ENCODE measurements at regions not wholly inside any gene's neighbourhood (a gene's known extent, or its start where the extent isn't known, plus 50 kb on each side); places are given as distances from the start of the nearest gene placed in this dataset.
"Not testable (repeated sequence)": the region's sequence is repeated elsewhere in the genome, so short reads cannot be mapped to it uniquely, and the experiment has no call there.

- no peak overlapping the region for H3K27ac Mint-ChIP-seq
Measured at GRCh38 chr13:86909318-86909717, 761.9 kb upstream of the SLITRK5 start.

GRCh38 chr13:86914757-86915156 is 756.4 kb upstream of the SLITRK5 start:
- H3K4me3 Mint-ChIP-seq: no peak overlapping the region
- DNase-seq: no peak
- peaks cover 44% of the 10 kb centered on the region for H3K9me3 Mint-ChIP-seq
- H3K27me3 Mint-ChIP-seq (ENCODE audit: insufficient read depth): no peaks in the 10 kb centered on the region
- peaks cover 5% of the 10 kb centered on the region; the same call in 1 of the 2 replicates for H3K36me3 Mint-ChIP-seq (ENCODE audit: low read depth)
- no peak for TF ChIP-seq CTCF (IDR thresholded peaks at IDR 0.05)
- no peaks in the 10 kb centered on the region for H3K4me1 Mint-ChIP-seq (ENCODE audit: low read depth)
- no peak overlapping the region for H3K27ac Mint-ChIP-seq

More at GRCh38 chr13:86909318-86909717, 761.9 kb upstream of the SLITRK5 start:
- TF ChIP-seq CTCF (IDR thresholded peaks at IDR 0.05): no peak
- H3K9me3 Mint-ChIP-seq: peaks cover 27% of the 10 kb centered on the region
- no peaks in the 10 kb centered on the region for H3K4me1 Mint-ChIP-seq (ENCODE audit: low read depth)
- no peak overlapping the region for H3K4me3 Mint-ChIP-seq
- H3K27me3 Mint-ChIP-seq (ENCODE audit: insufficient read depth): no peaks in the 10 kb centered on the region
- H3K36me3 Mint-ChIP-seq (ENCODE audit: low read depth): no peaks in the 10 kb centered on the region; the same call in 1 of the 2 replicates
- no peak for DNase-seq

- DNase-seq; H3K4me3 Mint-ChIP-seq; H3K27ac Mint-ChIP-seq; H3K27me3 Mint-ChIP-seq (ENCODE audit: insufficient read depth); H3K36me3 Mint-ChIP-seq (ENCODE audit: low read depth); H3K4me1 Mint-ChIP-seq (ENCODE audit: low read depth): not testable (repeated sequence)
- peaks cover 42% of the 10 kb centered on the region for H3K9me3 Mint-ChIP-seq
Measured at GRCh38 chr13:86917438-86917837, 753.7 kb upstream of the SLITRK5 start.

GRCh38 chr13:86918682-86919081 is 752.5 kb upstream of the SLITRK5 start:
- TF ChIP-seq CTCF (IDR thresholded peaks at IDR 0.05): no peak
- H3K27me3 Mint-ChIP-seq (ENCODE audit: insufficient read depth): no peaks in the 10 kb centered on the region
- peaks cover 42% of the 10 kb centered on the region for H3K9me3 Mint-ChIP-seq
- no peak overlapping the region for H3K27ac Mint-ChIP-seq
- H3K36me3 Mint-ChIP-seq (ENCODE audit: low read depth): 0 out of 2 replicates have a peak, but pooled peaks cover 5% of the 10 kb centered on the region
- H3K4me1 Mint-ChIP-seq (ENCODE audit: low read depth): no peaks in the 10 kb centered on the region
- no peak overlapping the region for H3K4me3 Mint-ChIP-seq
- DNase-seq: no peak

- Mint-ChIP-seq H3K36me3 (ENCODE audit: low read depth) (peaks cover 5% of the 10 kb centered on the region; the same call in 1 of the 2 replicates), H3K27ac (no peak overlapping the region), H3K27me3 (ENCODE audit: insufficient read depth) (no peaks in the 10 kb centered on the region), H3K4me3 (no peak overlapping the region), H3K4me1 (ENCODE audit: low read depth) (no peaks in the 10 kb centered on the region), H3K9me3 (peaks cover 44% of the 10 kb centered on the region)
- TF ChIP-seq CTCF (IDR thresholded peaks at IDR 0.05): no peak
- DNase-seq: no peak
Measured at GRCh38 chr13:86920961-86921360, 750.2 kb upstream of the SLITRK5 start.

GRCh38 chr13:86922936-86923335 is 748.2 kb upstream of the SLITRK5 start:
- TF ChIP-seq CTCF (IDR thresholded peaks at IDR 0.05): no peak
- Mint-ChIP-seq H3K27ac (no peak overlapping the region), H3K27me3 (ENCODE audit: insufficient read depth) (no peaks in the 10 kb centered on the region), H3K4me3 (no peak overlapping the region), H3K9me3 (peaks cover 35% of the 10 kb centered on the region), H3K4me1 (ENCODE audit: low read depth) (no peaks in the 10 kb centered on the region), H3K36me3 (ENCODE audit: low read depth) (no peaks in the 10 kb centered on the region; the same call in 1 of the 2 replicates)
- DNase-seq: no peak

DNA sequence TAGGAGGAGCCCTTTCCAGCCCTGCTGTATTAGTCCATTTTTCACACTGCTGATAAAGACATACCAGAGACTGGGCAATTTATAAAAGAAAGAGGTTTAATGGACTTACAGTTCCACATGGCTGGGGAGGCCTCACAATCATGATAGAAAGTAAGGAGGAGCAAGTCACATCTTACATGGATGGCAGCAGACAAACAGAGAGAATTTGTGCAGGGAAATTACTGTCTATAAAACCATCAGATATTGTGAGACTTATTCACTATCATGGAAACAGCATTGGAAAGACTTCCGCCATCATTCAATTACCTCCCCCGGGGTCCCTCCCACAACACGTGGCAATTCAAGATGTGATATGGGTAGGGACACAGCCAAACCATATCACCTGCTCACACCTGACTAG is 744.3 kb upstream of the SLITRK5 start:
- H3K4me1 Mint-ChIP-seq (ENCODE audit: low read depth); H3K27me3 Mint-ChIP-seq (ENCODE audit: insufficient read depth); DNase-seq; H3K27ac Mint-ChIP-seq; H3K4me3 Mint-ChIP-seq; H3K36me3 Mint-ChIP-seq (ENCODE audit: low read depth): not testable (repeated sequence)
- H3K9me3 Mint-ChIP-seq: peaks cover 27% of the 10 kb centered on the region
